Sigmoid colon (tissue), 6 donors: ENCODE measurements at regions not wholly inside any gene's neighbourhood (a gene's known extent, or its start where the extent isn't known, plus 50 kb on each side); places are given as distances from the start of the nearest gene placed in this dataset.
"Not testable (repeated sequence)": the region's sequence is repeated elsewhere in the genome, so short reads cannot be mapped to it uniquely, and the experiment has no call there.

ENCODE experiments used
- DNase-seq: peaks from one replicate; pipeline ENCODE4 v3.0.0-alpha.2; 2019
- H3K27ac ChIP-seq, 4 donors: fragments of 200-600 bp; sonication (generic); one replicate each; pipeline ENCODE4 v1.5.1; 2016 to 2019; ENCODE audit warnings: mild to moderate bottlenecking in 1 of 4
- H3K27me3 ChIP-seq, 3 donors: fragments of 200-600 bp; sonication (generic); one replicate each; pipeline ENCODE4 v1.5.1; 2019; ENCODE audit warnings: mild to moderate bottlenecking in 1 of 3
- H3K36me3 ChIP-seq, 4 donors: fragments of 200-600 bp; sonication (generic); one replicate each; pipeline ENCODE4 v1.5.1; 2016 to 2019
- H3K4me1 ChIP-seq, 4 donors: fragments of 200-600 bp; sonication (generic); one replicate each; pipeline ENCODE4 v1.5.1; 2017 to 2019
- H3K4me3 ChIP-seq, 4 donors: fragments of 200-600 bp; sonication (generic); one replicate each; pipeline ENCODE4 v1.5.1; 2017 to 2019; ENCODE audit warnings: mild to moderate bottlenecking in 2 of 4, moderate library complexity in 1 of 4
- H3K9me3 ChIP-seq, 4 donors: fragments of 200-600 bp in 3 of 4; sonication (generic) in 3 of 4; one replicate each; pipeline versions ENCODE4 v1.5.1 to v1.6.1; 2013 to 2019
- EP300 ChIP-seq, 4 donors: sonication (generic); formaldehyde crosslinking; IDR thresholded peaks; one replicate each; pipeline ENCODE4 v1.6.1; 2017; ENCODE audit warnings: antibody characterized with exemption in 4 of 4
- POLR2A ChIP-seq, 2 donors: fragments of 450-650 bp; IDR thresholded peaks; one replicate each; pipeline ENCODE4 v1.6.1; 2016; ENCODE audit warnings: antibody characterized with exemption in 2 of 2, mild to moderate bottlenecking in 2 of 2, moderate library complexity in 2 of 2
- POLR2AphosphoS5 ChIP-seq, 4 donors: sonication (generic); formaldehyde crosslinking; IDR thresholded peaks; one replicate each; pipeline ENCODE4 v1.6.1; 2017; ENCODE audit warnings: antibody characterized with exemption in 4 of 4
- WGBS, 2 donors: extraction: QIAGEN DNeasy Blood & Tissue Kit; methylation state at CpG; one replicate each; pipeline ENCODE4 v1.1.7; 2013; 5-methylcytosine and 5-hydroxymethylcytosine counted together
- intact Hi-C: fragments of 100-400 bp; cut with DNase I; formaldehyde crosslinking; loops from one replicate; pipeline ENCODE4 v1.15.1; 2023
- TF ChIP-seq, protein P1 (sequence below), 4 experiments: fragments of 450-650 bp in 3 of 4; fragments of 200-600 bp in 1 of 4; IDR thresholded peaks; one replicate each; pipeline ENCODE4 v1.5.1; 2016 to 2019; ENCODE audit warnings: antibody characterized with exemption in 4 of 4, mild to moderate bottlenecking in 3 of 4, moderate library complexity in 2 of 4
- donor health status: healthy with polysubstance abuse.
- donor health status: healthy.

DNA sequence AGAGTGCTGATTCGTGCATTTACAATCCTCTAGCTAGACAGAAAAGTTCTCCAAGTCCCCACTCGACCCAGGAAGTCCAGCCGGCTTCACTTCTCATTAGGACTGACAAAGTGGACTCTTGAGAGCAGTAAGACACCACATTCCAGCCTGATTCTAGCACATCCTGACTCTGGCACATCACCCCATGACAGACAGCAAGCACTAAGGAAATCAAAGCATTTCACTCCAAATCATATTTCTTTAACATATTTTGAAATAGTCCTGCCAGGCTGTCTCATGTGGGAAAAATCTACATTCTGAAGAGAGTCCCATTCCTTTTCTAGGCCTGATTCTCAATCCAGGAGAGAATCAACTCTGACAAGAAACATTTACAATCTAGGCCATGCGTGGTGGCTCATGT is 478.5 kb upstream of the AMELY start:
- intact Hi-C loops = no loop called here
- Histone ChIP-seq H3K9me3 (peaks cover 0 to 9% (median under 1%) of the 10 kb centered on the region in 4 donors), H3K27me3 (no peaks in the 10 kb centered on the region), H3K4me3 (no peak overlapping the region), H3K36me3 (no peaks in the 10 kb centered on the region), H3K27ac (no peak overlapping the region), H3K4me1 (no peaks in the 10 kb centered on the region)
- TF ChIP-seq, protein P1, sequence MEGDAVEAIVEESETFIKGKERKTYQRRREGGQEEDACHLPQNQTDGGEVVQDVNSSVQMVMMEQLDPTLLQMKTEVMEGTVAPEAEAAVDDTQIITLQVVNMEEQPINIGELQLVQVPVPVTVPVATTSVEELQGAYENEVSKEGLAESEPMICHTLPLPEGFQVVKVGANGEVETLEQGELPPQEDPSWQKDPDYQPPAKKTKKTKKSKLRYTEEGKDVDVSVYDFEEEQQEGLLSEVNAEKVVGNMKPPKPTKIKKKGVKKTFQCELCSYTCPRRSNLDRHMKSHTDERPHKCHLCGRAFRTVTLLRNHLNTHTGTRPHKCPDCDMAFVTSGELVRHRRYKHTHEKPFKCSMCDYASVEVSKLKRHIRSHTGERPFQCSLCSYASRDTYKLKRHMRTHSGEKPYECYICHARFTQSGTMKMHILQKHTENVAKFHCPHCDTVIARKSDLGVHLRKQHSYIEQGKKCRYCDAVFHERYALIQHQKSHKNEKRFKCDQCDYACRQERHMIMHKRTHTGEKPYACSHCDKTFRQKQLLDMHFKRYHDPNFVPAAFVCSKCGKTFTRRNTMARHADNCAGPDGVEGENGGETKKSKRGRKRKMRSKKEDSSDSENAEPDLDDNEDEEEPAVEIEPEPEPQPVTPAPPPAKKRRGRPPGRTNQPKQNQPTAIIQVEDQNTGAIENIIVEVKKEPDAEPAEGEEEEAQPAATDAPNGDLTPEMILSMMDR (IDR thresholded peaks at IDR 0.05) = no peak
- TF ChIP-seq EP300 (IDR thresholded peaks at IDR 0.05) = no peak
- no peak for TF ChIP-seq POLR2AphosphoS5 (IDR thresholded peaks at IDR 0.05)
- TF ChIP-seq POLR2A (IDR thresholded peaks at IDR 0.05) = no peak
- DNase-seq = no peak
- 96 to 97% methylated on average over 4 of the region's 4 CpGs for WGBS, 2 donors

DNA sequence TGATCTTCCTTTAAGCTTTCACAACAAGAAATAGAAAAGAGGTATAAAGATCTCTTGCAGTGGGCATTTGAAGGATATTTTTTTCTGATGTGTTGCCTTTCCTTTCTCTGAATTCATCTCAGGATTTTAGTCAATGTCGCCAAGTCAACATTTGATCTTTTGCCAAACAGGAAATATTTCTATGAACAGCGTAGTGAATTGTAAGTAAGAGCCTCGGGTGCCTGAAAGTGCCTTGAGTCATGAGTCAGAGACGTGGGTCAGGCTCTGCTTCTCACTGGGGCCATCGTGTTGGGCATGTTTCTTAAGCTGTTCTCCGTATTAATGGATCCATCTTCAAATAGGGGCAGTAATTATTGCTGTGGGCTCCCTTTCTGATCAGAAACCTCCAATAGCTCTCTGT is 471.4 kb upstream of the AMELY start:
- Histone ChIP-seq H3K4me3 (no peak overlapping the region), H3K27me3 (no peaks in the 10 kb centered on the region), H3K27ac (no peak overlapping the region), H3K36me3 (no peaks in the 10 kb centered on the region), H3K4me1 (no peaks in the 10 kb centered on the region), H3K9me3 (no peaks in the 10 kb centered on the region)
- TF ChIP-seq EP300 (IDR thresholded peaks at IDR 0.05) = no peak
- TF ChIP-seq POLR2A (IDR thresholded peaks at IDR 0.05) = no peak
- WGBS, 2 donors = 57 to 59% methylated on average over 6 of the region's 6 CpGs
- intact Hi-C loops = no loop called here
- no peak for DNase-seq

DNA sequence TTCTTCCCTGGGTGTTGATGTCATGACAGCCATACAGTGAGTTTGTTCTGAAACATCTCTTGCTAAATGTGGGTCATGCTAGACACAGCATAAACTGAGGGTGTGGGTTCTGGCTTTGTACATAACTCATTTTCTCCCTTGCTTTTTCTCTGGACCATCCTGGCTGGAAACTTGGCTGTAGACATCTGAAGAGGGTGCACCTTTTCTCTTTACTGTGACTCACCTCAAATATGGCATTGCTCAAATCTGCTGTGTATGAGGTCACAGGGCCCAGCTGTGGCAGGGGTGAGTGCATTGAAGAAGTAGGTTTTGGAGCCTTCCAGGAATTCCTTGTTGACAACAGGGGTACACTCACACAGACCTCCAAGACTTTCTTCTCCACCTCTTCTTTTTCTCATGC is 465.5 kb upstream of the AMELY start:
- H3K4me1 ChIP-seq = no peaks in the 10 kb centered on the region
- no peak overlapping the region for H3K4me3 ChIP-seq
- no peaks in the 10 kb centered on the region for H3K9me3 ChIP-seq
- intact Hi-C loops = no loop called here
- no peak for TF ChIP-seq POLR2A (IDR thresholded peaks at IDR 0.05)
- no peak for TF ChIP-seq EP300 (IDR thresholded peaks at IDR 0.05)
- TF ChIP-seq, protein P1 (IDR thresholded peaks at IDR 0.05) = no peak
- no peak for TF ChIP-seq POLR2AphosphoS5 (IDR thresholded peaks at IDR 0.05)
- no peak for DNase-seq
- H3K36me3 ChIP-seq = no peaks in the 10 kb centered on the region
- no peaks in the 10 kb centered on the region for H3K27me3 ChIP-seq
- no peak overlapping the region for H3K27ac ChIP-seq

DNA sequence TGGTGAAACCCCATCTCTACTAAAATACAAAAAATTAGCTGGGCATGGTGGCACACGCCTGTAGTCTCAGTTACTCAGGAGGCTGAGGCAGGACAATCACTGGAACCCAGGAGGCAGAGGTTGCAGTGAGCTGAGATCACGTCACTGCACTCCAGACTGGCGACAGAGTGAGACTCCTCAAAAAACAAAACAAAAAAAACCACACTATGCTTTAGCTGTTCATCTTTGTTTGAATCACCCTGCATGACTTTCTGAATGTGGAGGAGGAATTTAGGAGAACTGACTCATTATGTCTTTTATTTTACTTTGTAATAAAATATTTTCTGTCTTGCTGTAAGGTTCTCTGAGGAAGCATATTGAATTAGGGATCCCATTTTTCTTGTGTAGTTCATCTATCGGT is 462.9 kb upstream of the AMELY start:
- H3K36me3 ChIP-seq, intact Hi-C loops, DNase-seq, H3K9me3 ChIP-seq, H3K4me1 ChIP-seq, H3K4me3 ChIP-seq, H3K27me3 ChIP-seq, H3K27ac ChIP-seq: not testable (repeated sequence)
- 98 to 99% methylated on average over 4 of the region's 4 CpGs for WGBS, 2 donors

DNA sequence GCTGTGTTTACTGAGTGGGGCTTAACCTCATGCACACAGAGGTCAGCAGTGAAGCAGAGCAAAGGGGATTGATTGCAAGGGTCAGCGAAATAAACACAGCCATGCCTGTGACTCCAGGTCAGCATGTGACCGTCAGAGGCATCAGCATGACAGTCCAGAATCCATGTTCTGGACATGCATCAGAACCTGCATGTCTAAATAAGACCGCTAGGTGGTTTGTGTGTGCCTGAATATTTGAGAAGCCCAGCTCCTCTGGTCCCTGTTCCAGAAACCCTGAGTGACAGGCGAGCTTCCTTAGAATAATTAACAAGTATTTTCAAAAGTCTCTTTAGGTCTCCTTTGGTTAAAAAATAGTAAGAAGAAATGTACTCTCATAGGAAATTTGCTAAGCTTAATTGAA is 460.4 kb upstream of the AMELY start:
- H3K4me1 ChIP-seq, H3K36me3 ChIP-seq, H3K9me3 ChIP-seq, H3K4me3 ChIP-seq, intact Hi-C loops, H3K27me3 ChIP-seq, H3K27ac ChIP-seq, DNase-seq: not testable (repeated sequence)
- WGBS, 2 donors = 94 to 100% methylated on average over 3 to 4 of the region's 4 CpGs

DNA sequence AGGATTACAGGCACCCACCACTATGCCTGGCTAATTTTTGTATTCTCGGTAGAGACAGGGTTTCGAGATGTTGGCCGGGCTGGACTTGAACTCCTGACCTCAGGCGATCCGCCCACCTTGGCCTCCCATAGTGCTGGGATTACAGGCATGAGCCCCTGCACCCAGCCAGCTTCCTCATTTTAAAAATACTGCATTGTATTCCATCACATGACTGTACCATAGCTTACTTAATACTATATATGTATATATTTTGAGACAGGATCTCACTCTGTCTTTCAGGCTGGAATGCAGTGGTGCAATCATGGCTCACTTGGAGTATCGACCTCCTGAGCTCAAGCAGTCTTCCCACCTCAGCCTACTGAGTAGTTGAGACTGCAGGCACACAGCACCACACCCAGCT is 459.5 kb upstream of the AMELY start:
- H3K4me1 ChIP-seq, DNase-seq, H3K27ac ChIP-seq, H3K9me3 ChIP-seq, H3K27me3 ChIP-seq, H3K4me3 ChIP-seq, H3K36me3 ChIP-seq, intact Hi-C loops: not testable (repeated sequence)
- 95 to 96% methylated on average over 6 of the region's 6 CpGs for WGBS, 2 donors

DNA sequence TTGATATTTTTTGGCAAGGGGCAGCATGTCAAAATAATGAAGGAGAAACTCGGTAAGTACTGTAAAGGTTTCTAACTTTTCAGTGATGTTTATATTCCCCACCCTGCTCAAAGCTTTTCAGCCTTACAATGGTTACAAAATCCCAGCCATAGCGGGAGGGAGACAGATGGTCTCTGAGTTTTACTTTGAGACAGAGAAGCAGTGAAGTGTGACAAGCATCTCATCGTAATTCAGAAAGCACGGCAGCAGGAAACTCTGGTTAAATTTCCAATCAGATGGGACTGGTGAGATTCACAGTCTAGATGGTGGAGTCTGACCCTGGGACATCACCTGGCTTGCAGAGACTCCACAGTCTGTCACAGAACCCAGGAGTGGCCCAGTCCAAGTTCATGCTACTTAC is 448.0 kb upstream of the AMELY start:
- intact Hi-C loops = no loop called here
- no peak overlapping the region for H3K4me3 ChIP-seq
- 66 to 77% methylated on average over 4 of the region's 4 CpGs for WGBS, 2 donors
- no peaks in the 10 kb centered on the region for H3K27me3 ChIP-seq
- no peak overlapping the region for H3K27ac ChIP-seq
- no peak for TF ChIP-seq POLR2AphosphoS5 (IDR thresholded peaks at IDR 0.05)
- no peak for TF ChIP-seq EP300 (IDR thresholded peaks at IDR 0.05)
- TF ChIP-seq POLR2A (IDR thresholded peaks at IDR 0.05) = no peak
- no peaks in the 10 kb centered on the region for H3K9me3 ChIP-seq
- H3K4me1 ChIP-seq = peaks cover 0 to 12% (median 2%) of the 10 kb centered on the region in 4 donors
- H3K36me3 ChIP-seq = no peaks in the 10 kb centered on the region
- no peak for DNase-seq
